Epithelial cell of proximal tubule (primary cell): ENCODE measurements at regions not wholly inside any gene's neighbourhood (a gene's known extent, or its start where the extent isn't known, plus 50 kb on each side); places are given as distances from the start of the nearest gene placed in this dataset.

Experiments
- DNase-seq: peaks from one replicate; pipeline ENCODE4 v3.0.0-alpha.2; 2011; ENCODE audit warnings: low read depth
- H3K4me3 ChIP-seq: 2 replicates; pipeline ENCODE4 v1.5.1; 2011; ENCODE audit warnings: low read depth, mild to moderate bottlenecking, low read length
- CTCF ChIP-seq: conservative IDR thresholded peaks from 2 replicates; pipeline ENCODE4 v1.5.1; 2012; ENCODE audit warnings: low read depth, mild to moderate bottlenecking, low read length

- no peak for TF ChIP-seq CTCF
Measured at GRCh38 chr7:96410126-96410839, 88.4 kb upstream of the SLC25A13 start.

DNA sequence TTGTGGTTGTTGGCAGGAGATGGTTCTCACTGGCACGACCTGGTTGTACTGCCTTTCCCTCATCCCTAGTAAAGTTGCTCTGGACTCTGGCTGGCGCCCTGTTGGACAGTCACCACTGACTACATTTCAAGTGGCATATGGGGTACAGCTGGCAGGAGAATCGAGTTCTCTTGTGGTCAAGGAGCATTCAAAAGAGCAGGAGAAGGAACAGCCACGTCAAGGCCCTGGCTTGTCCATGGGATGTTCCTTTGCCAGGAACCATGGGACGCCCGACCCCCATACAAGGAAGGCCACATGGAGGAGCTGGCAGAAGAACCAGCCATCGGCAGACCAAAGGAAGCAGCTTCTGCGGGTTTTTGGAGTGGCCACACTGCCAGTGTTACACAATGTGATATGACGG lies 87.0 kb upstream of the SLC25A13 start:
- no peak for TF ChIP-seq CTCF
- no peak for DNase-seq
- H3K4me3 ChIP-seq = no peak overlapping the region

More at GRCh38 chr7:96410126-96410839, 88.4 kb upstream of the SLC25A13 start:
- no peak overlapping the region for H3K4me3 ChIP-seq
- no peak for DNase-seq

GRCh38 chr7:96407427-96407826 lies 85.5 kb upstream of the SLC25A13 start:
- DNase-seq = no peak
- no peak overlapping the region for H3K4me3 ChIP-seq
- no peak for TF ChIP-seq CTCF

DNA sequence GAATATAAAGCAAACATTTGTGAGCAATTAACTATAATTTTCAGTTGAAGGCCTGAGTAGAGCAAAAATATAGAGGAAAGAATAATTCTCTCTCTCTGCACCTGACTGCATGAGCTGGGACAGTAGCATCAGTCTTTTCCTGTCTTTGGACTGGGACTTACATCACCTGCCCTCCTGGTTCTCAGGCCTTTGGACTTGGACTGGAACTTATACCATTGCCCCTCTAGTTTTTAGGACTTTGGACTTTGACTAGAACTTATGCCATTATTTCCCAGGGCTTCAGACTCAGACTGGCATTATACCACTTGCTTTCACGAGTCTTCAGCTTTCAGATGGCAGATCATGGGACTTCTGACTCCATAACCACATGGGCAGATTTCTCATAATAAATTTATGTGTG lies 81.0 kb upstream of the SLC25A13 start:
- TF ChIP-seq CTCF = no peak
- no peak overlapping the region for H3K4me3 ChIP-seq
- DNase-seq = no peak

DNA sequence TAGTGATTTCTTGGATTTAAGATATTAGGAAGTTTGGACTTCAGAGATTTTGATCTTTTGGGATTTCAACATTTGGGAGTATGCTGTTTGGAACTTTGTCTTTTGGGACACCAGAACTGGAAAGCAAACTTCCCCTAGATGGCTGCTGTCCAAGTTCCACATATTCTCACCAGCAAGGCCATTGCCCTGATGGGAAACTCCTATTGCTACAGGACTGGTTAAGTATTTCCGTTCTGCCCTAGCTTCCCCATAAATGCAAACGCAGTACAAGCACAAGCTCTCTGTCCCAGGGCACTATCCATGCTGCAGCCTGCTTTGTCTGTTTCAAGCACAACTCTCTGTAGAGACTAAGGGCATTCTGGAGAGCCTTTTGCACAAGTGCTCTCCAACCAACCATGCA lies 79.3 kb upstream of the SLC25A13 start:
- no peak overlapping the region for H3K4me3 ChIP-seq
- no peak for DNase-seq
- TF ChIP-seq CTCF = no peak

DNA sequence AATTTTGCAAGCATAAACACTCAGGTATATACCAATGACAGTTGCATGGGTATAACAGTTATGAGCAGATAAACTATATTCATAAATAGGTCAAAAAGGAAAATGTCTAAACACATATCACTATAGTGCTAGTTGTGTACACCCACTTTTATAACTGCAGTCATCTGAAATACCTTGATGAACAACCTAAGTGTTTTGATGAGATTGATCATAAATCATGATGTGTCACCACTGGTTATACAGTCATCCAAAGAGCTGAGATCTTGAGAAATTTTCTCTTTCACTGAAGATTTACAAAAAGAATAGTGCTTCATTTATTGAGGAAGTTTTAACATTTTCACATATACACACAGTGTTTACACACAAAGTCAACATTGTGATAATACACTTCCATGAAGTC lies 78.6 kb upstream of the SLC25A13 start:
- no peak for DNase-seq
- no peak overlapping the region for H3K4me3 ChIP-seq
- TF ChIP-seq CTCF = no peak

GRCh38 chr7:96400001-96400400 lies 78.1 kb upstream of the SLC25A13 start:
- no peak overlapping the region for H3K4me3 ChIP-seq
- no peak for TF ChIP-seq CTCF
- no peak for DNase-seq
